Neutrophil (primary cell): ENCODE measurements at regions not wholly inside any gene's neighbourhood (a gene's known extent, or its start where the extent isn't known, plus 50 kb on each side); places are given as distances from the start of the nearest gene placed in this dataset.

ENCODE experiments used
- H3K27ac ChIP-seq: fragments of 200-600 bp; sonication (generic); 2 replicates; pipeline ENCODE4 v1.5.1; 2016; ENCODE audit warnings: mild to moderate bottlenecking, moderate library complexity
- H3K27me3 ChIP-seq: fragments of 200-600 bp; sonication (generic); 2 replicates; pipeline ENCODE4 v1.6.0; 2016; ENCODE audit warnings: mild to moderate bottlenecking
- H3K36me3 ChIP-seq: fragments of 200-600 bp; sonication (generic); 2 replicates; pipeline ENCODE4 v1.5.1; 2017
- H3K4me1 ChIP-seq, 2 experiments: fragments of 200-600 bp in 1 of 2; sonication (generic) in 1 of 2; 1 replicate in 1 of 2; 2 replicates in 1 of 2; pipeline versions ENCODE4 v1.5.1 to v1.6.1; 2013 to 2016; ENCODE audit warnings: low read depth in 1 of 2, low read length in 1 of 2, mild to moderate bottlenecking in 1 of 2, moderate library complexity in 1 of 2; ENCODE audit not compliant: control insufficient read depth in 1 of 2, insufficient read depth in 1 of 2
- H3K4me3 ChIP-seq, 2 experiments: fragments of 200-600 bp in 1 of 2; sonication (generic) in 1 of 2; 1 replicate in 1 of 2; 2 replicates in 1 of 2; pipeline ENCODE4 v1.5.1; 2013 to 2016; ENCODE audit warnings: low read depth in 1 of 2, low read length in 1 of 2, mild to moderate bottlenecking in 1 of 2, moderate library complexity in 1 of 2
- H3K9me3 ChIP-seq: fragments of 200-600 bp; sonication (generic); 2 replicates; pipeline ENCODE4 v1.5.1; 2016
- CTCF ChIP-seq: fragments of 200-600 bp; sonication (generic); IDR thresholded peaks from 2 replicates; pipeline ENCODE4 v1.5.1; 2016; ENCODE audit warnings: antibody characterized with exemption

GRCh38 chr21:16633831-16634459, 878.9 kb upstream of the CXADR start:
- no peak for TF ChIP-seq CTCF
- Histone ChIP-seq H3K36me3 (no peaks in the 10 kb centered on the region), H3K27ac (no peak overlapping the region), H3K27me3 (no peaks in the 10 kb centered on the region), H3K9me3 (no peaks in the 10 kb centered on the region), H3K4me3 (no peak overlapping the region), H3K4me1 (no peaks in the 10 kb centered on the region)

- no peak overlapping the region for H3K4me3 ChIP-seq
- no peaks in the 10 kb centered on the region for H3K27me3 ChIP-seq
- H3K4me1 ChIP-seq = no peaks in the 10 kb centered on the region
- no peak for TF ChIP-seq CTCF
- H3K27ac ChIP-seq = no peak overlapping the region
- H3K9me3 ChIP-seq = no peaks in the 10 kb centered on the region
- no peaks in the 10 kb centered on the region for H3K36me3 ChIP-seq
Observed at GRCh38 chr21:16634515-16634914, 878.3 kb upstream of the CXADR start.

DNA sequence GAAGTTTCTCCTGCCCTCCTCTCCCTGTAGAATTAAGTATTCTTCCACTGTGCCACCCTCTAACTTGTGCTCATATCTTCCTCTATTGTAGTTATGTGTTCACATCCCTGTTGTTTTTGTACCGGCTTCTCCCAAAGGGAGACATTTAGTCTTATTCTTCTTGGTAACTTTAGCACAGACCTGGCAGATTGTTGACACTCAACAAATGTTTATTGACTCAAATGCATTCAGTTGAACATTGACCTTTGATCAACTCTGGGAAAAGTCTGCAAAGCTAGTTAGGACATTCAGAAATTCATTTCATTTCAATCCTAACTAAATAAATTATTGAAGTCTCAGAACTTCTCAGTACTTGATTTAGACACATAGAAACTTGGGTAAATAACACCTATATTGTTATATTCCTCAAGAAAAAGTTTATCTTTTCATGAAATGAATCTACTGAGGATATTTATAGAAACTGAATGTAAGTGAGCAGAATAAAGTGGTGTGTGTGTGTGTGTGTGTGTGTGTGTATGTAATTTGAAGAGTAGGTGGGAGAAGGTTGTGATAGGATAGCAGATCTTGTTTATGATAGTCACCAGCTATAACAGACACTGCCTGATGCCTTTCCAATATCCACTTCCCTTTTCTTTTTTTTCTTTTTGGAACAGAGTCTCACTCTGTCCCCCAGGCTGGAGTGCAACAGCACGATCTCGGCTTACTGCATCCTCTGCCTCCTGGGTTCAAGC, 872.4 kb upstream of the CXADR start:
- H3K4me3 ChIP-seq = no peak overlapping the region
- no peaks in the 10 kb centered on the region for H3K9me3 ChIP-seq
- no peaks in the 10 kb centered on the region for H3K36me3 ChIP-seq
- no peak for TF ChIP-seq CTCF
- no peak overlapping the region for H3K27ac ChIP-seq
- H3K4me1 ChIP-seq = no peaks in the 10 kb centered on the region
- no peaks in the 10 kb centered on the region for H3K27me3 ChIP-seq

DNA sequence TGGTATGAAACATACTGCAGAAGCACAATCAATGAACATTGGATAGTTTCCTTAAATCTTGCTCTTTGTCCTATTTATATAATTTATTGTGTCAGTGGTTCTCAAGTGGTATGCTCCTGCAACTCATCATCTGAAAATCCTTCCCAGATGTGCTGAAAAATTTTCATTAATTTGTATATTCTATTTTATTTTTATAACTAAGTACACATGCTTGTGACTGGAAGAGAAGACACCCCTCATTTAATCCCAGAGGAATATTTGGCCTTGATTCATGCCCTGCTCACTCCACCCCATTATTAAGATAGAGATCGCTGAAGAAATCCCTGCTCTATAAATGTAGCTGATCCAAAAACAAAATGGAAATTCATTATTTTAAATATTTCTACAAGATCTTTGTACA, 870.5 kb upstream of the CXADR start:
- no peak overlapping the region for H3K27ac ChIP-seq
- no peaks in the 10 kb centered on the region for H3K9me3 ChIP-seq
- H3K27me3 ChIP-seq = no peaks in the 10 kb centered on the region
- no peaks in the 10 kb centered on the region for H3K36me3 ChIP-seq
- TF ChIP-seq CTCF = no peak
- no peak overlapping the region for H3K4me3 ChIP-seq
- H3K4me1 ChIP-seq = no peaks in the 10 kb centered on the region

- no peak for TF ChIP-seq CTCF
- Histone ChIP-seq H3K4me3 (no peak overlapping the region), H3K27me3 (no peaks in the 10 kb centered on the region), H3K36me3 (no peaks in the 10 kb centered on the region), H3K9me3 (no peaks in the 10 kb centered on the region), H3K27ac (no peak overlapping the region), H3K4me1 (no peaks in the 10 kb centered on the region)
Observed at GRCh38 chr21:16644685-16645084, 868.2 kb upstream of the CXADR start.
